GM21390 (cell line): ENCODE measurements at regions not wholly inside any gene's neighbourhood (a gene's known extent, or its start where the extent isn't known, plus 50 kb on each side); places are given as distances from the start of the nearest gene placed in this dataset.

Source experiments
- ATAC-seq: cut with Tn5 transposase; IDR thresholded peaks from one replicate; pipeline ENCODE4 v1.9.1; 2021; ENCODE audit not compliant: unreplicated experiment

GRCh38 chr13:81745391-81745790, 1404.5 kb upstream of the SPRY2 start:
- no peak for ATAC-seq

DNA sequence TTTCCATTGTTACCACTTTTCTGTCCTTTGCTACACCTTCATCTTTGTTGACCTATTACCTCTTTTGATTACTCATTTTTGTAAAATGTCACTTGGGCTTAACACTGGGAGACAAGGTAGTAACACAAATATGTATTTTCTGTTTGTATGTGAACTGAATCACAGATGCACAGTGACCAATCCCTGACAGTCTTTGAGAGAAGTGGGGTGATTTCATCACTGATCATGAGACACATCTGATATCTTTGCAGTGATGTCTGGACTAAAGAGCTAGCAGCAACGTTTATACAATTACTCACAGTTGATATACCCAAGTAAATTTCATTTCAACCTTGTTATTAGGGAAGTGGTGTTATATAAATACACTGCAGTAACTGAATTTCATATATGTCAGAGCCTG, 1397.4 kb upstream of the SPRY2 start:
- ATAC-seq: no peak

DNA sequence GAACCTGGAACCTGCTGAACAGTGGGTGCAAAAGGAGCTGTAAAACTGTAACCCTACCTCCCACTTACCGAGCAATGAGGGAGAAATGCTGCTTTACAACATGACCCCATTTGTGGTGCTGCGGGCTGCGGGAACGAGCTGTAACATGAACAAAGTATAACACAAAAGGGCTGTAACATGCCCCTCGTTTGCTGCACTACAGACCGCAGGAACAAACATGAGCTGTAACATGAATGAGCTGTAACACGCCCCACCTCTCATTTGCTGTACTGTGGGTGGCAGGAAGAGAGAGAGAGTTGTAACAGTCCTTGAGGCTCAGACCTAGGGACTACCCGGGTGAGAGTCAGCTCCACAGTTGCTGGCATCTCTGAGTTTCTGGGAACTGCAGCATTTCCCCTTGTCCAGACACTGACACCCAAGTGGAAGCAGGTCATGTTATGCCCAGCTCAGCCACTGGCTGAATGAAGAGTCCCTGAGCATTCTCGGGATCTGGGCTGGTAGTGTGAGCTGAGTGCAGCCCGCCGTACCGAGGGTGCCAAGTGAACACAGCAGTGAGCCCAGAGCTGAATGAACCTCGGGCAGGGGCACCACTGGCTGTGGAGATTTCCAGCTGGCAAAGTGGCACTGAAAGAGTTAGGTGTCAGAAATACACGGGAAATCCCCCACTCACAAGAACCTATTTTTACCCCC, 1385.3 kb upstream of the SPRY2 start:
- no peak for ATAC-seq

- no peak for ATAC-seq
Observed at GRCh38 chr13:81722456-81722855, 1381.5 kb upstream of the SPRY2 start.

- ATAC-seq: no peak
Observed at GRCh38 chr13:81721400-81721799, 1380.5 kb upstream of the SPRY2 start.

DNA sequence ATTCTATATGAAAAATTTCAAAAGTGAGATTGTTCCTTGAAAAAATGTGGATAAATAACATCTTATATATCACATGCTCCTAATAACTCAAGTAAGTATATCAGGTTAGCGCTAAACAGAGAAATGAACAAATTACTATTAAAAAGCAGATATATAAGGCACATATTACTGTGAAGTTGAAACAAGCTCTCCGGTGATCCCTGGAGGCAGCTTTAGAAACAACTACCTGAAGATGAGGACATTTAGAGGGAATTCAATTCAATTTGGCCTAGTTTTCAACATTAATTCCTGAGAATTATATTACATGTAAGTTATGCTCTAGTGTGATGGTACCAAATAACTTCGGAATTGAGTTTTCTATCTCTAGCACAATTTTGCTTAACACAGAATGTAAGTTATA, 1373.6 kb upstream of the SPRY2 start:
- ATAC-seq: no peak

- ATAC-seq: no peak
Observed at GRCh38 chr13:81713201-81713600, 1372.3 kb upstream of the SPRY2 start.

- ATAC-seq: no peak
Observed at GRCh38 chr13:81697826-81698225, 1356.9 kb upstream of the SPRY2 start.

DNA sequence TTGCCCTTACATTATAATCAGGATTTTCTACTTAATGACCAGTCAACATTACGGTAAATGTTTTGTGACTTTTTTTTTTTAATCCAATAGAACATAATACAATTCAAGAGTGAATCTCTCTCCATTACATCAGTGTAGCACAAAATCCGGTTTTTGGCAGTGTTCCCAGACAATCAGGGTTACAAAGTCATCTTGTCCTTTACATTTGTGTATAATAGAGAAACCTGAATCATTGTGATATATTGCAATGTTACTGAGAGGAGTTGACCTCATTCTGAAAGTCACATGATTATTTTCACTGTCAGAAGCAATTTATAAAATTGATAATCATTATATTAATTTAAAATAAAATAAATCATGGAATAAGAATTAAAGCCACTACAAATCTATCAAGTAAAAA, 1346.0 kb upstream of the SPRY2 start:
- no peak for ATAC-seq

DNA sequence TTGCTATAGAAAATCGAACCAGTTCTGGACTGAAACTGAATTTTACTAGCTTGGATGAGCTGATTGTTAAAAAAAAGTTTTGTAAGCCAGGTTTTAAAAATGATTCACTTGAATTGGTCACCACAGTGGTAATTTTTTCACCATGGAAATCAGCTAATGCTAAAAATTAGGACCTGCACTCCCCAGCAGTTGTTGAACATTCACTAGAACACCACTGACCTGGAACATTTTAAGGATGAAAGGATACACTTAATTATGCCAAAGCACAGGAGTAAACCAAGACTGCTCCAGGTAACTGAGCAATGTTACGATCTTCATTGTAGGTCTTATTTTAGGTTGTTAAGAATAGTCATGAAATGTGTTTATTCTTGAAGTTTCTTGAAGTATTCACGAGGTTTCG, 1342.6 kb upstream of the SPRY2 start:
- ATAC-seq: no peak

DNA sequence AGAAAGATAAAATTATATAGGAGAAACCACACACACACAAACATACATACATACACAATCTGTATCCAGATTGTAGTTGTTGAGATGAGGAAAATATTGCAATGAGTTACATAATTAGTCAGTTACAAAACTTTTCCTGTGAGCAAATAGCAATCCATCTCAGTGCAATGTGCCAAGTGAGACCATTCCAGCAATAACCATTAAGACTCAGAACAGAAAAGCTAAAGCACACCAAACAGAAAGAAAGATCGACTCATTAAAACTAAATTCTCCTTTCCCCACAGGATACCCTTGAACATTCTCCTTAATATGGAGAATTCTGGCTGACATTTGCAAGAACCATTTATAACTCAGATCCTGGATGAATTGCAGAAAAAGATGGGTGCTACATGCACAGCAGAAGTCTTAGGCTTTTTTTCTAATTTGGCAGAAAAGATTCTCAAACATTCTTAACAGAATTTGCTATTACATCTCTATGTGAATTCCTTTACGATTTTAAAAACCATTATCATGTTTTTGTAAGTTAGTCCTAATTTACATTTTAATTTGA, 1341.2 kb upstream of the SPRY2 start:
- ATAC-seq: no peak

GRCh38 chr13:81677857-81678256, 1336.9 kb upstream of the SPRY2 start:
- no peak for ATAC-seq

- ATAC-seq: no peak
Observed at GRCh38 chr13:81676008-81676407, 1335.1 kb upstream of the SPRY2 start.

- no peak for ATAC-seq
Observed at GRCh38 chr13:81671064-81671463, 1330.1 kb upstream of the SPRY2 start.

- no peak for ATAC-seq
Observed at GRCh38 chr13:81670048-81670447, 1329.1 kb upstream of the SPRY2 start.

- ATAC-seq: no peak
Observed at GRCh38 chr13:81664872-81665271, 1323.9 kb upstream of the SPRY2 start.

- no peak for ATAC-seq
Observed at GRCh38 chr13:81659984-81660383, 1319.1 kb upstream of the SPRY2 start.

GRCh38 chr13:81658598-81659370, 1317.9 kb upstream of the SPRY2 start:
- no peak for ATAC-seq

DNA sequence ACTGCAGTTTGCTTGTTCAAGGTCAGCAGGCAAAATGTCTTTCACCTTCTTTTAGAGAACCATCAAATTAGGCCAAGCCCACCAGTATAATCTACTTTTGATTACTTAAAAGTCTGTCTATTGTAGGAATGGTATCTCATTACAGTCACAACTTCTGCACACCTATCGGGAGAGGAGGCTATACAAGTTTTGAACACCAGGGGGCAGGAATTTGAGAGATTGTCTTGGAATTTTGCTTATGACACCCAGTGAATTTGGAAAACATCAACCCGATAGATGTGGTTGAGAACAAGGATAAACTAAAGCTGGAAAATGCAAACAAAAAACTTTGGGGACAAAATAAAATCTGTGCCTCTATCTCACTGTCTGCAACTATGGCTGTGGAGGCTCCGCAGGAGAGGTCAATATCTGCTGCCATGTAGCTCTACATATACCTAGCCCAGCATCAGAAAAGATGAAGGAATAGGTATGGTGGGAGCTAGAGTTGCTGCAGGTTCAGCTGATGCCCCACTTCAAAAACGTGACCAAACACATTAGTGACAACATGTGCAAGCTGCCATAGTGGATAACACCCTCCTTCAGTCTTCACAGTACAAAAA, 1299.2 kb upstream of the SPRY2 start:
- ATAC-seq: no peak

DNA sequence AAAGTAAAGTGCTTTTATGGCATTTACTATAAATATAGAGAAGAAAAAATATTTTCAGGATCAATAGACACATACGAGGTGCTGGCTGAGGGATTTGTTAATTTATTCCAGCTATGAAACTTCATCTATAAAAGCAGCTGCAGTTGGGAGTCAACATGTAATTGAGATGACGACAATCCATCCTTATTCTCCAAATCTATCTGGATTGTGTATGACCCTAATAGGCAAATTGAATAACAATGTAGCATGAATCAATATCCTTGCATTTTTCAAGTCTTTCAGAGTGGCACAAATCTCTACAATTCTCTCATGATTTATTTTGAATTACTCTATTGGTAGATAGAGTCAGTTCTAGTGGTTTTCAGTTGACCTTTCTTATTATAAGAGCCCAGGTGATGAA, 1296.5 kb upstream of the SPRY2 start:
- ATAC-seq: no peak

DNA sequence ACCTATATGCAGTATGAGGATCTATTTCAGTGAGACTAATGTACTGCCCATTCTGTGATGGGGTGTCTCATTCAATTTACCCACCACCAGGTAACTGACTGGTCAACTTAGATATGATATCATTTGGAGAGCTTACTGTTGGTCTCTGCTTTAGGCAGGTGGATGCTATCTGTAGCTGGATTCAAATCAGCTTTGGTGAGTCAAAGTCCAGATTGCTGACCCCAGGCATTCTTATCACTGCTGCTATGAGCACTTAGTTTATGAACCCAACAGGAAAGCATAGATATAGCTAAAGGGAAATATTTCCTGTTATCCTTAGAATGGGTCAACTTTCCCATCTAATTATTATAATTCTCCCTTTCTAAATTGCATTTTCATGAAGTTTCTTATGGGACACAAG, 1295.2 kb upstream of the SPRY2 start:
- no peak for ATAC-seq

DNA sequence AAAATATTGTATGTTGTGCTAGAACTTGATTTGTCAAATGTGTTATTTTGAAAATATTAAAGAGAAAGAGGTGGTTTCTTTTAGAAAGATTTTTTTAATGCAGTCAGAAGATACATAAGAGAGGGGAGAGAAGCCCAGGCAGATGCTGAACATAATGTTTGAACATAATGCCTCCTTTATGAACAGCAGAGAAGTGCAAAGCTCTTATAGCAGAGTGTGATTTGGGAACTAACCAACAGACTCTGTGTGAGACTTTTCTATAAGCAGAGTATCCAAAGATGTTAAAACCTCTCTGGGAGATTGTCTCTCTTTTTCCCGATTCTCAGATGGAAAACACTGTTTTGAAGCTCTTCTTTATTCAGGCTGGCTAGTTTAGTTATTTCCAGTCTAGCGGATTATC, 1274.1 kb upstream of the SPRY2 start:
- ATAC-seq: no peak
